NCI-H2227 (cell line): ENCODE measurements at regions not wholly inside any gene's neighbourhood (a gene's known extent, or its start where the extent isn't known, plus 50 kb on each side); places are given as distances from the start of the nearest gene placed in this dataset.
A peak's percentile ranks its signal among the peaks of the same experiment; 100 is the strongest.

ENCODE experiments used
- DNase-seq: peaks from one replicate; lab custom pipeline; 2025; ENCODE audit not compliant: unreplicated experiment; lab: John Stamatoyannopoulos, UW

DNA sequence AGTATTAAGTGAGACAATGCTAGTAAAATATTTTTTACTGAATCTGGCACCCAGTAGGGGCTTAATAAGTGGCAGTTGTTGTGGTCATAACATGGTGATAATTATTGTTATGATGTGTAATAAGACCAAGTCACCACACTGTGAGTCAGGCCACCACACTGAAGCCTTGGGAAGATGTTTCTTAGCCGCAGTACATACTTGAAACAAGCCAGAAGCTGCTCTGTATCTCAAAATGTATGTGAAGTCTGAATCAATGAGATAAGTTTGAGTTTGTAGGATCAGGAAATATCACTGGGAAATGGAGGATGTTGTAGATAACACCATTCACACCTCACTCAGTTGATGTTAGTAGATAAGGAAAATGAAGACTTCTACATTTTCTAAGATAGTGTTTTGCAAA, 51.3 kb upstream of the PTPN3 start:
- DNase-seq: no peak

DNA sequence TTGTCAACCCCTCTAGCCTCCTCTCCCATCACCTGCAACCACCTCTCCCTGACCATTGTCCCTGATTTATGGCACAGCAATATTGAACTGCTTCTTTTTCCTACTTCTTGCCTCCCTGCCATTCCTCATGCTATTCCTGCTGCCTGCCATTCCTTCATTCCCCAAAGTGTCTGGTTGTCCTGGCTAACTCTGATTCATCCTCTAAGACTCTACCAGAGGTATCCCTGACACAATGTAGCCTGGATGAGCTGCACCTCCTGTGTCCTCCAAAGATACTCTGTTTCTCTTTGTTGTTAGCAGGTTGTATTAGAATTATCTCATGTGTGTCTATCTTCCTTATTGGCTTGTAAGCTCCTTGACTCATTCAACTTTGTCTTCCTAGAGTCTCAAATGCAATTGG, 53.5 kb upstream of the PTPN3 start:
- no peak for DNase-seq

GRCh38 chr9:109555215-109555614, 57.1 kb upstream of the PTPN3 start:
- no peak for DNase-seq

- no peak for DNase-seq
Measured at GRCh38 chr9:109556061-109556460, 58.0 kb upstream of the PTPN3 start.

GRCh38 chr9:109556786-109557185, 58.7 kb upstream of the PTPN3 start:
- no peak for DNase-seq

- DNase-seq: no peak
Measured at GRCh38 chr9:109557481-109557880, 59.4 kb upstream of the PTPN3 start.

- no peak for DNase-seq
Measured at GRCh38 chr9:109558718-109559151, 60.6 kb upstream of the PTPN3 start.

GRCh38 chr9:109560470-109561132, 62.5 kb upstream of the PTPN3 start:
- no peak for DNase-seq

DNA sequence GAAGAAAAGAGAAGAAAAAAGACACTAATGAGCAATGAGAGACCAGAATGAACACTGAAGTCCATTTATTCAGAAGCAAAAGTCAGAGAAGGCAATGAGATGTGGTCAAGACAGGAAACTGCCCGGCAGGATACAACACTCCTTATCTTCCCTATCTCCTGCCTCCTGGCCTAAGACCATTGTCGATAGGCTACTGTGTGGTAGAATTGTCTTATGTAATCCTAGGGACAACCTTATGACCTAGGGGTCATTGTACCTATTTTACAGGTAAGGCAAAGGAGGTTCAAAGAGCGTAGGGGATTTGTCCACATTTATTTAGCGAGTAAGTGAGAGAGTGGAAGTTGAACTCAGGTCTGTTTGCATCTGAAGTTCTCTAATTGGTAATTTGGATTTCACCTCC, 63.0 kb upstream of the PTPN3 start:
- DNase-seq: no peak

- no peak for DNase-seq
Measured at GRCh38 chr9:109568089-109568488, 70.0 kb upstream of the PTPN3 start.

DNA sequence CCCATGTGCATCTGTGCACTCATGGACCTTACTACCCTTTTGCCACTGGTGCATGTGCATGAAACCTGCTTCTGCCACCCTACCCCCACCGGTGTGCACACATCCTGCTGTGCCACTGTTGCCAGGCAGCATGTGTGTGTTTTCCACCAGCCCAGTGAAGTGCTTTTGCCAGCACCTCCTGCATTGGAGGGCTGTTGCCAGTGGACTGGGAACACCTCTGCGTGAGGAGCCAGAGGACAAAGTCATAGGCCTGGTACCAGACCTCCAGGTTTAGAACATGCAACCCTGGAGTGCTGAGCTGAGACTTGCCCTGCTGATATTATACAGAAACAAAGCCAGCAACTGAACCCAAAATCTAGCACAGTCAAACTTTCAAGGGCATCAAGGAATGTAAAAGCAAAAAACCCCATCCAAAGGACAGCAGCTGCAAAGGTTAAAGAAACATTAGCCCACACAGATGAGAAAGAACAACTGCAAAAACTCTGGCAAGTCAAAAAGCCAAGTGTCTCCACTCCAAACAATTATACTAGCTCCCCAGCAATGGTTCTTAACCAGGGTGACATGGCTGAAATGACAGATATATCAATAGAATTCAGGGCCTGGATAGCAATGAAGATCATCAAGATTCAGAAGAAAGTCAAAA, 70.6 kb upstream of the PTPN3 start:
- DNase-seq: no peak

DNA sequence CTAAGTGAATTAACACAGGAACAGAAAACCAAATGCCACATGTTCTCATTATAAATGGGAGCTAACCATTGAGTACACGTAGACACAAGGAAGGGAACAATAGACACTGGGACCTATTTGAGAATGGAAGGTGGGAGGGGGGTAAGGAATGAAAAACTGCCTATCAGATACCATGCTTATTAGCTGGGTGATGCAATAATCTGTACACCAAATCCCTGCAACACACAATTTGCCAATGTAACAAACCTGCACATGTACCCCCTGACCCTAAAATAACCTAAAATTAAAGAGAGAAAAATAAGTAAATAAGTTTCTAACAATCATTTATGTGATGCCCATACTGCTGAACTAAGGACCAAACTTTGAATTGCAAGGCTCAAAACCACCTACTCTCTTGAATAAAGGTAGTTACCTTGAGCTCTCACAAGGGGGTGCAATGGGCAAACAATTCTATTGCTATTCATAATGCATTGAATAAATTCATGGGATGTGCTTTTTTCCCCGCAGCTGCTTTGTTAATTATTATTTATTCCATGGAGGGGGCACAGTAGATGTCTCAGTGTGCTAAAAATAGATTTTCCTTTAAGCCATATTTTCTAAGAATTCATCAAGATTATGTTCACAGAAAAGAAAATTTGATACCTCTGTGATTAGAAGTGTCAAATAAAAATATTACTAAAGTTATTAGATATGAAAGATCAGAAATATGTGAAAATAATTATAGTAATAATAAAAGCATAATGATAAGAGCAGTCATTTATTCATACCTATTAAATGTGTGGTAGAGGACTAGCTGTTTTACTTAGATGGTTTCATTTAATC, 76.2 kb upstream of the PTPN3 start:
- DNase-seq: peak; percentile 37

DNA sequence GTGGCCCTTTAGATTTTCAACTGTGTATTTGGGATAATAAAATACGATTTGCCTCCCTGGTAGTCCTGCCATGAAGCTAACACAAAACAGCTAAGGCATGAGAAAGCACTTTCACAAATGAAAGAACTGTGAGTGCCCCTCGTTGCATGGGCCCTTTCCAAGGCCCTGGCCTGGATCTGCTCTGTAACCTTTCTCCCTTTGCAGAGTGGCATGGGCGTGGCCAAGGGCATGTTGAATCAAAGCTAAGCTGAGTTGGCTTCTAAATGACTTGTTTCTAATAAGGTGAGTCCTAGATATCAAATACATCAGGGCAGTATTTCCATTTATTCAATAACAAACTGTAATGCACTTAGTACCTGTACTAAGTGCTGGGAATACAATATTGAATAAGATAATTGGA, 78.7 kb upstream of the PTPN3 start:
- no peak for DNase-seq

- DNase-seq: no peak
Measured at GRCh38 chr9:109579191-109579948, 81.3 kb upstream of the PTPN3 start.

- DNase-seq: no peak
Measured at GRCh38 chr9:109582386-109582785, 84.3 kb upstream of the PTPN3 start.

DNA sequence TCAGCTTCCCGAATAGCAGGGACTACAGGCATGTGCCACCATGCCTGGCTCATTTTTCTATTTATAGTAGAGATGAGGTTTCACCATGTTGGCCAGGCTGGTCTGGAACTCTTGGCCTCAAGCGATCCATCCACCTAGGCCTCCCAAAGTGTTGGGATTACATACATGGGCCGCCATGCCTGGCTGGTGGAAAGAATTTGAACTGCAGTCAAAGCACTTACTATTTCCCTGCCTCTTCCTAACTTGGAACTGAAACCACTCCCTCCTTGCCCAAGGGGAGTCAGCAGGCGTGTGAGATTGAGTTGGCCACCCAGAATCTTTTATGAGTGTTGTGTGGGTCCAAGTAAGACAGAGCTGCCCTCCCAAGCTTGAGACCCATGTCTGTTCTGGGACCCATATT, 86.1 kb upstream of the PTPN3 start:
- DNase-seq: no peak

DNA sequence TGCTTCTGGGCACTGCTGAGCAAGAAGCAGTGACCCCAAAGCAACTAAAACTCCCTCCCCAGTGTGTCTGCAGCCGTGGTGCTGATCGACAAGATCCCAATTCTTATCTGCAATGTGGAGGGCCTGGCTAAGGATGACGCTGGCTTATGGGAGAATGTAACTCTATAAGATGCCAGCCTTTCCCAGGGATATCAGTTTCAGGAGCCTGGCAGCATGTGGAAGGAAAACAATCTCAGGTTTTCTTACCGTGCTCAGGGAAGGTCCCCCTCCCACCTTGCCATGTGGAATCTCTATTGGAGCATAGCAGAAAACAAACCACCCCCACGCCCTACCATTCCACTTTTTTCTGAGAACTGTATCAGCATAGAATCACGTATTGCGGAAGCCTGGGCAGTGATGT, 87.7 kb upstream of the PTPN3 start:
- DNase-seq: no peak

DNA sequence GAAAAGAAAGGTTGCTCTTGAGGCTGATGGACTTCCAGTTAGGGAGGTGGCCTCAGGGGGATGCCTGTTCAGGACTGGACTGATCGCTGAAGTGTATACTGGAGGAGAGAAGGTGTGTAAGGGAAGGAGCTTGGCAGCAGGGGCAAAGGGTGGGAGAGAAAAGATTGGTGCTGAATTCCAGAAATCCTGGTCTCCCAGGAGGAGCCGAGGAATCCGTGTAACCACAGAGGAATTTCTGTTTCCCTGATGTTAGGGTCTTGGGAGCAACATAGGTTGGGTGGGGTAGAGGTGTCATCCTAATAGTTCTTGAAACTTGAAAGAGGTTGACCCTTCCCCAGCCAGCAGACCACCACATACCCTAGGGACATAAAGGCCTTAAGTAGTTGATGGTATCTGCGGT, 88.9 kb upstream of the PTPN3 start:
- no peak for DNase-seq

- DNase-seq: no peak
Measured at GRCh38 chr9:109588415-109588814, 90.3 kb upstream of the PTPN3 start.

- DNase-seq: no peak
Measured at GRCh38 chr9:109590966-109591365, 92.9 kb upstream of the PTPN3 start.

- DNase-seq: no peak
Measured at GRCh38 chr9:109591691-109592090, 93.6 kb upstream of the PTPN3 start.
